NCI-H146 (cell line): ENCODE measurements at regions not wholly inside any gene's neighbourhood (a gene's known extent, or its start where the extent isn't known, plus 50 kb on each side); places are given as distances from the start of the nearest gene placed in this dataset.

Experiments
- DNase-seq: peaks from one replicate; lab custom pipeline; 2025; lab: John Stamatoyannopoulos, UW

- peak; percentile 3 for DNase-seq
Observed at GRCh38 chr12:83823386-83824045, 1089.1 kb downstream of the SLC6A15 start.

GRCh38 chr12:83821967-83822366 lies 1090.6 kb downstream of the SLC6A15 start:
- no peak for DNase-seq

GRCh38 chr12:83818881-83819280 lies 1093.7 kb downstream of the SLC6A15 start:
- DNase-seq = no peak

GRCh38 chr12:83817730-83818129 lies 1094.9 kb downstream of the SLC6A15 start:
- no peak for DNase-seq

- DNase-seq = no peak
Observed at GRCh38 chr12:83808591-83808990, 1104.0 kb downstream of the SLC6A15 start.

- DNase-seq = no peak
Observed at GRCh38 chr12:83807871-83808270, 1104.7 kb downstream of the SLC6A15 start.

GRCh38 chr12:83805873-83806272 lies 1106.7 kb downstream of the SLC6A15 start:
- no peak for DNase-seq

- DNase-seq = no peak
Observed at GRCh38 chr12:83805156-83805772, 1107.3 kb downstream of the SLC6A15 start.

GRCh38 chr12:83801972-83802371 lies 1110.6 kb downstream of the SLC6A15 start:
- no peak for DNase-seq

GRCh38 chr12:83800022-83800421 lies 1112.6 kb downstream of the SLC6A15 start:
- no peak for DNase-seq

- no peak for DNase-seq
Observed at GRCh38 chr12:83796531-83796930, 1109.8 kb downstream of the TMTC2 start.

GRCh38 chr12:83793616-83794015 lies 1106.9 kb downstream of the TMTC2 start:
- no peak for DNase-seq

GRCh38 chr12:83784298-83784890 lies 1097.7 kb downstream of the TMTC2 start:
- no peak for DNase-seq

- no peak for DNase-seq
Observed at GRCh38 chr12:83779526-83779925, 1092.8 kb downstream of the TMTC2 start.

GRCh38 chr12:83769151-83769550 lies 1082.4 kb downstream of the TMTC2 start:
- no peak for DNase-seq

- no peak for DNase-seq
Observed at GRCh38 chr12:83767723-83768122, 1081.0 kb downstream of the TMTC2 start.

- DNase-seq = no peak
Observed at GRCh38 chr12:83763425-83763824, 1076.7 kb downstream of the TMTC2 start.

GRCh38 chr12:83759906-83760305 lies 1073.2 kb downstream of the TMTC2 start:
- no peak for DNase-seq

- DNase-seq = no peak
Observed at GRCh38 chr12:83758888-83759631, 1072.4 kb downstream of the TMTC2 start.

GRCh38 chr12:83753904-83754303 lies 1067.2 kb downstream of the TMTC2 start:
- no peak for DNase-seq

- DNase-seq = no peak
Observed at GRCh38 chr12:83753205-83753604, 1066.5 kb downstream of the TMTC2 start.

GRCh38 chr12:83739607-83740006 lies 1052.9 kb downstream of the TMTC2 start:
- DNase-seq = no peak

- DNase-seq = no peak
Observed at GRCh38 chr12:83710851-83711250, 1024.1 kb downstream of the TMTC2 start.
